Progenitor cell of endocrine pancreas (in vitro differentiated cells): ENCODE measurements at regions not wholly inside any gene's neighbourhood (a gene's known extent, or its start where the extent isn't known, plus 50 kb on each side); places are given as distances from the start of the nearest gene placed in this dataset.

ENCODE experiments used
- DNase-seq: peaks from one replicate; pipeline ENCODE4 v3.0.0; 2021; ENCODE audit warnings: low spot score; ENCODE audit not compliant: unreplicated experiment
- H3K27ac Mint-ChIP-seq: 2 replicates; pipeline ENCODE4 v1.8.0; 2021; ENCODE audit warnings: mild to moderate bottlenecking, moderate library complexity, mixed read lengths
- H3K27me3 Mint-ChIP-seq: 2 replicates; pipeline ENCODE4 v1.8.0; 2021; ENCODE audit warnings: mixed read lengths
- H3K36me3 Mint-ChIP-seq: 2 replicates; pipeline ENCODE4 v1.8.0; 2022; ENCODE audit warnings: mixed read lengths; ENCODE audit not compliant: insufficient read depth
- H3K4me1 Mint-ChIP-seq: 2 replicates; pipeline ENCODE4 v1.8.0; 2021; ENCODE audit warnings: low read depth, mixed read lengths
- H3K4me3 Mint-ChIP-seq: 2 replicates; pipeline ENCODE4 v1.8.0; 2021; ENCODE audit warnings: low read depth, mild to moderate bottlenecking, moderate library complexity, mixed read lengths
- H3K9me3 Mint-ChIP-seq: 2 replicates; pipeline ENCODE4 v1.8.0; 2021; ENCODE audit warnings: low read depth, mixed read lengths
- TF ChIP-seq, protein P1 (sequence below): fragments of 200-600 bp; sonication (generic); IDR thresholded peaks from one replicate; pipeline ENCODE4 v1.5.0; 2021; ENCODE audit warnings: antibody characterized with exemption, mild to moderate bottlenecking; ENCODE audit not compliant: unreplicated experiment

DNA sequence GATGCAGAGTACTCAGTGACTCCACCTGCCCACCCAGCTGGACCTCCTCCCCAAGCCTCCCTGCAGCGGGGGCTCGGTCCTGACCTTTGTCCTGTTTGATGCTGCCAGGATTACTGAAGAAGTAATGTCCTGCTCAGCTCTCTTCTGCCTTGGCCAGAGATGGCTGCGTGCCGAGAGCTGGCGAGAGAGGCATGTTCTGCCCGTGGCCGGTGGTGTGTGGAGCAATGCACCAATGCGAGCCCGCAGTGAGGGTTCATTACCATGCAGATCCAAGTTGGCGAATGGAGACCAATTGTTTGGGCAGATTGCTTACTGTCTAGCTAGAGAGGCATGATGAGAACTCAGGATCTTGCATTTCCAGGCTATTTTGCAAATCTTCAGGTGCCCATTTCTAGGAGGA, 248.9 kb downstream of the ENGASE start:
- Mint-ChIP-seq H3K27ac (no peak overlapping the region), H3K4me1 (no peaks in the 10 kb centered on the region), H3K9me3 (no peaks in the 10 kb centered on the region), H3K27me3 (peaks cover 56% of the 10 kb centered on the region), H3K36me3 (no peaks in the 10 kb centered on the region), H3K4me3 (no peak overlapping the region)
- TF ChIP-seq, protein P1, sequence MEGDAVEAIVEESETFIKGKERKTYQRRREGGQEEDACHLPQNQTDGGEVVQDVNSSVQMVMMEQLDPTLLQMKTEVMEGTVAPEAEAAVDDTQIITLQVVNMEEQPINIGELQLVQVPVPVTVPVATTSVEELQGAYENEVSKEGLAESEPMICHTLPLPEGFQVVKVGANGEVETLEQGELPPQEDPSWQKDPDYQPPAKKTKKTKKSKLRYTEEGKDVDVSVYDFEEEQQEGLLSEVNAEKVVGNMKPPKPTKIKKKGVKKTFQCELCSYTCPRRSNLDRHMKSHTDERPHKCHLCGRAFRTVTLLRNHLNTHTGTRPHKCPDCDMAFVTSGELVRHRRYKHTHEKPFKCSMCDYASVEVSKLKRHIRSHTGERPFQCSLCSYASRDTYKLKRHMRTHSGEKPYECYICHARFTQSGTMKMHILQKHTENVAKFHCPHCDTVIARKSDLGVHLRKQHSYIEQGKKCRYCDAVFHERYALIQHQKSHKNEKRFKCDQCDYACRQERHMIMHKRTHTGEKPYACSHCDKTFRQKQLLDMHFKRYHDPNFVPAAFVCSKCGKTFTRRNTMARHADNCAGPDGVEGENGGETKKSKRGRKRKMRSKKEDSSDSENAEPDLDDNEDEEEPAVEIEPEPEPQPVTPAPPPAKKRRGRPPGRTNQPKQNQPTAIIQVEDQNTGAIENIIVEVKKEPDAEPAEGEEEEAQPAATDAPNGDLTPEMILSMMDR = no peak
- no peak for DNase-seq

DNA sequence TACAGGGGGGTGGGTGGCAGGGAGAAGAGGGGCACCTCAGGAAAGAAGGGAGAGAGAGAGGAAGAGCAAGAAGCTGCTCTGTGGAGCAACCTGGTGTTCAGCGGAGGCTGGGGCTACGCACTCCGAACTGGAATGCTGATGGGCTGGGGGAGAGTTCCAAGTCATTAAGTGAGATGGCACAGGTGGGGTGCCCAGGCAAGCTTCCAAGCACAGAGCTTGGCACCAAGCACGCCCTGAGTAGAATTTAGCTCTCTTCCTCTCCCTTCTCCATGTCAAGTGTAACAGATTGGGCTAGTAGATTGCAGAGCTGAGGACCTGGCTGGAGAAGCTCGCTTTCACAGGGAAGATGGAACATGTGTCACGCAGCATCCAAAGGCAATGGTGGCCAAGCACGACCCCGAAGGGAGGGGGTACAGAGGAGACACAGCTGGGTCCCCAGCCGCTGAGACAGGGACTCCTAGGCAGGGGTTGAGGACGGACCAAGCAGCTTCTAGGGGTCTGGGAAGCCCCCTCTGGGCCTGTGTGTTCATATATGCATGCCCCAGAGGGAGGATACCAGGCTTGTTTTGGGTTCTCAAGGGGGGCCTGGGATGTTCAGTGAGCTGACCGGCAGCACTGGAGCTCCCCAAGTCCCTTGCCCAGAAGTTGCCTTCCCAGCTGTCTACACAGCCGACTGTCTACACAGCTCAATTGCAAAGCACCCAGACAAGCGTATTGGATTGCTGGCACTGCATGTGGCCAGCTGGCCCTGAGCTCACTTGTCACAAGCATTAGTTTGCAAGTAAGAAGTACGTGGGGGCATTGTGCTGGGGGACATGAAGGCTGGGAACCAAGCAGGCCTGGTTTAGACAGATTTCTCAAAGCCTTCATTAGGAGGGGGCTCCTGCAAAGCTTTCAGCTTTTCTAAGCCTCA, 247.8 kb downstream of the ENGASE start:
- Mint-ChIP-seq H3K4me3 (no peak overlapping the region), H3K36me3 (no peaks in the 10 kb centered on the region), H3K27ac (no peak overlapping the region), H3K4me1 (no peaks in the 10 kb centered on the region), H3K27me3 (peaks cover 56% of the 10 kb centered on the region), H3K9me3 (no peaks in the 10 kb centered on the region)
- DNase-seq = no peak
- TF ChIP-seq, protein P1 = no peak

- peaks cover 60% of the 10 kb centered on the region for H3K27me3 Mint-ChIP-seq
- H3K9me3 Mint-ChIP-seq = no peaks in the 10 kb centered on the region
- no peaks in the 10 kb centered on the region for H3K36me3 Mint-ChIP-seq
- H3K4me1 Mint-ChIP-seq = no peaks in the 10 kb centered on the region
- H3K4me3 Mint-ChIP-seq = no peak overlapping the region
- no peak overlapping the region for H3K27ac Mint-ChIP-seq
- TF ChIP-seq, protein P1 = no peak
- DNase-seq = no peak
Measured at GRCh38 chr17:79320331-79320730, 245.7 kb downstream of the ENGASE start.

DNA sequence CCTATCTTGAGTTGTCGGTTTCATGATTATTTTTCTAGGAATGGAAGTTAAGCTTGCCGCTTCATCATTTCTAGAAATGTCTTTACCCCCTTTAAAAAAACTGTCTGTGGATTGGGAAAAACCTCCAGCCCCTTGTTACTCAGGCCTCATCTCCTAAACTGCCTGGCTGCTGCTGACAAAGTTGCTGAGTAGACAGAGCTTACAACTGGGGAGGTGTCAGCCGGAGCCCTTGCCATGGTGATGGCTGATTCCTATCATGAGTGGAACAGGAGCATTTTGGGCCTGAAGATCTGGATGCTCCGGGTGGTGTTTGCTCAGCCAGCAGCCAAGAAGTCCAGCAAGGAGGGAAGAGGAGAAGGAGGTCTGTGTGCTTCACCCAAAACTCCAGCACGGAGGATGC, 243.3 kb downstream of the ENGASE start:
- Mint-ChIP-seq H3K27me3 (peaks cover 60% of the 10 kb centered on the region), H3K4me3 (no peak overlapping the region), H3K27ac (no peak overlapping the region), H3K36me3 (no peaks in the 10 kb centered on the region), H3K4me1 (no peaks in the 10 kb centered on the region), H3K9me3 (no peaks in the 10 kb centered on the region)
- no peak for DNase-seq
- TF ChIP-seq, protein P1 = no peak

- H3K27ac Mint-ChIP-seq = no peak overlapping the region
- TF ChIP-seq, protein P1 = no peak
- no peak overlapping the region for H3K4me3 Mint-ChIP-seq
- no peaks in the 10 kb centered on the region for H3K36me3 Mint-ChIP-seq
- no peaks in the 10 kb centered on the region for H3K4me1 Mint-ChIP-seq
- peaks cover 57% of the 10 kb centered on the region for H3K27me3 Mint-ChIP-seq
- DNase-seq = no peak
- H3K9me3 Mint-ChIP-seq = no peaks in the 10 kb centered on the region
Measured at GRCh38 chr17:79316805-79317204, 242.2 kb downstream of the ENGASE start.
